ENCODE measurements at regions not wholly inside any gene's neighbourhood (a gene's known extent, or its start where the extent isn't known, plus 50 kb on each side); places are given as distances from the start of the nearest gene placed in this dataset.
A peak's percentile ranks its signal among the peaks of the same experiment; 100 is the strongest.

DNA sequence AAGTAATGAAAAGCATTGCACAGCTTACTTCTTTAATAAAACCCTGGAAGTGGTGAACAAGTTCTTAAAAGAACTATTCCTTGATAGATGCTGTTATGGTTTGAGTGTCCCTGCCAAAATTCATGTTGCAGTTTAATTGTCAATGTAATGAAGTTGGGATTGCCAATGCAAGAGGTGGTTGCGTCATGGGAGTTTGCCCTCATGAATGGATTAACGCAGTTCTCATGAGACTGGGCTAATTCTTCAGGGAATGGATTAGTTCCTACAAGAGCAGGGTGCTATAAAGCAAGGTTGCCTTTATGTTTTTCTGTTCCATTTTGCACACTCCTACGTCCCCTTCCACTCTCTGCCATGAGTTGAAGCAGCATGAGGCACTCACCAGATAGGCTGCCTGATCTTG is 446.7 kb upstream of the B3GALT2 start:
- no peak for DNase-seq
- H3K4me3 Mint-ChIP-seq = no peak overlapping the region
- ChIA-PET CTCF (interaction anchor here (0.6 kb wide), 1 partner anchor 47 kb away, joined by 5 read pairs; no protein-coding TSS in a partner anchor), POLR2A (no interaction called here)
- H3K9me3 Mint-ChIP-seq = peaks cover 5% of the 10 kb centered on the region
- peaks cover 4% of the 10 kb centered on the region for H3K36me3 Mint-ChIP-seq (ENCODE audit: low read depth)
- no peak overlapping the region for H3K27ac Mint-ChIP-seq
- peaks cover 10% of the 10 kb centered on the region for H3K4me1 Mint-ChIP-seq
- H3K27me3 Mint-ChIP-seq = peaks cover 2% of the 10 kb centered on the region

- ChIA-PET POLR2A (no interaction called here), CTCF (no interaction called here)
- Mint-ChIP-seq H3K4me3 (no peak overlapping the region), H3K36me3 (ENCODE audit: low read depth) (peaks cover 4% of the 10 kb centered on the region), H3K9me3 (peaks cover 5% of the 10 kb centered on the region), H3K27me3 (peaks cover 2% of the 10 kb centered on the region), H3K4me1 (peaks cover 10% of the 10 kb centered on the region), H3K27ac (no peak overlapping the region)
- no peak for DNase-seq
These were observed 444.9 kb upstream of the B3GALT2 start for GRCh38 chr1:193631306-193631705.

- ChIA-PET POLR2A (no interaction called here), CTCF (no interaction called here)
- Mint-ChIP-seq H3K27ac (no peak overlapping the region), H3K9me3 (peaks cover 5% of the 10 kb centered on the region), H3K36me3 (ENCODE audit: low read depth) (peaks cover 4% of the 10 kb centered on the region), H3K4me1 (peaks cover 10% of the 10 kb centered on the region), H3K4me3 (no peak overlapping the region), H3K27me3 (peaks cover 2% of the 10 kb centered on the region)
- DNase-seq = no peak
These were observed 443.5 kb upstream of the B3GALT2 start for GRCh38 chr1:193629875-193630274.

DNA sequence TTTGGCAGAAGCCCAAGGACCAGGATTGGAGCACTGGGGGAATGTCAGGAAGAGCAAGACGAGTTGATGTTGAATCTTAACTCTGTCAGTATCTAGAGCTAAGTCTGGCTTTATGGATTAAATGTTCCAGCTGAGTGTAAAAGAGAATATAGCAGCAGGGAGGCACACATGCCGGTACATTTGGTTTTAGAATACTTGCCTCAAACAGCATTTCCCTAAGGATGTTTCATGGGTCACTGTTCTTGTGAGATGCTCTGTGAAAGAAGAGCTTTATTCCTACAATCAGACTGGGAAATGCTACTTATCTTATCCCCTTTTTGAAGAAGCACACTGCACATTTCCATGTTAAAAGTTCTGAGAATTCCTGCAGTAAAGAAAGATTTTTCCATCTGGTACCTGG is 440.3 kb upstream of the B3GALT2 start:
- ChIA-PET POLR2A (no interaction called here), CTCF (interaction anchor here (0.6 to 1.1 kb wide), 3 partner anchors 9 to 900 kb away, joined by 3 to 4 read pairs (median 3); no protein-coding TSS in a partner anchor)
- H3K4me3 Mint-ChIP-seq = no peak overlapping the region

DNA sequence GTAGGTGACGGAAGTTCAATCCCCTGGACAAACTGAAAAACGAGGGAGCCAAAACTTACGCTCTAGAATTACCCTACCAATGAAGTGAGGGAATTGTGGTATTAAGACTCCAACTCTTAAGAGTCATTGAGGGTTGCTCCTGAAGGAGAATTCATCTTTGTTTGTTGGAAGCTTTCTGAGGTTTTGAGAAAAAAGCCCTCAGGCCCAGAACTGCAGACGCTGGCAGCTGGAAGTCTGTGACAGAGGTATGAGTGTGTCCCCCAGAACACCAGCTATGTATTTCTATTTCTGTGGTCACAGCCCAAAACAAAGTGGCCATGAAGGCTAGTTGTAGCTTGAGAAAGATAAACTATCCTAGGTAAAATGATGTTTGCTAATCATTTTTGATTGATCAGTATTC is 438.8 kb upstream of the B3GALT2 start:
- Mint-ChIP-seq H3K9me3 (peaks cover under 1% of the 10 kb centered on the region), H3K4me3 (no peak overlapping the region)

More for the DNA sequence above, 440.3 kb upstream of the B3GALT2 start:
- peaks cover 3% of the 10 kb centered on the region for H3K9me3 Mint-ChIP-seq
- no peaks in the 10 kb centered on the region for H3K4me1 Mint-ChIP-seq
- peaks cover 2% of the 10 kb centered on the region for H3K27me3 Mint-ChIP-seq
- H3K27ac Mint-ChIP-seq = no peak overlapping the region
- no peaks in the 10 kb centered on the region for H3K36me3 Mint-ChIP-seq (ENCODE audit: low read depth)
- no peak for DNase-seq

GRCh38 chr1:193619911-193620310 is 433.5 kb upstream of the B3GALT2 start:
- POLR2A ChIA-PET = no interaction called here
- no peak for DNase-seq
- H3K36me3 Mint-ChIP-seq (ENCODE audit: low read depth) = peaks cover 2% of the 10 kb centered on the region
- no peak overlapping the region for H3K4me3 Mint-ChIP-seq
- no peak overlapping the region for H3K27ac Mint-ChIP-seq
- CTCF ChIA-PET = no interaction called here
- no peaks in the 10 kb centered on the region for H3K27me3 Mint-ChIP-seq
- peaks cover 2% of the 10 kb centered on the region for H3K4me1 Mint-ChIP-seq
- H3K9me3 Mint-ChIP-seq = peaks cover 6% of the 10 kb centered on the region

More for the DNA sequence above, 438.8 kb upstream of the B3GALT2 start:
- Mint-ChIP-seq H3K27me3 (peaks cover 2% of the 10 kb centered on the region), H3K36me3 (ENCODE audit: low read depth) (no peaks in the 10 kb centered on the region), H3K27ac (no peak overlapping the region), H3K4me1 (no peaks in the 10 kb centered on the region)
- no peak for DNase-seq
- CTCF ChIA-PET = no interaction called here
- POLR2A ChIA-PET = no interaction called here

GRCh38 chr1:193614817-193615216 is 428.4 kb upstream of the B3GALT2 start:
- Mint-ChIP-seq H3K9me3 (peaks cover 8% of the 10 kb centered on the region), H3K36me3 (ENCODE audit: low read depth) (peaks cover 2% of the 10 kb centered on the region), H3K27ac (no peak overlapping the region), H3K27me3 (no peaks in the 10 kb centered on the region), H3K4me1 (peaks cover 5% of the 10 kb centered on the region), H3K4me3 (no peak overlapping the region)
- ChIA-PET CTCF (no interaction called here), POLR2A (no interaction called here)
- no peak for DNase-seq

- H3K4me1 Mint-ChIP-seq = peaks cover 10% of the 10 kb centered on the region
- H3K36me3 Mint-ChIP-seq (ENCODE audit: low read depth) = peaks cover 3% of the 10 kb centered on the region
- CTCF ChIA-PET = no interaction called here
- POLR2A ChIA-PET = no interaction called here
- no peaks in the 10 kb centered on the region for H3K27me3 Mint-ChIP-seq
- no peak overlapping the region for H3K4me3 Mint-ChIP-seq
- no peak for DNase-seq
- no peak overlapping the region for H3K27ac Mint-ChIP-seq
- peaks cover 10% of the 10 kb centered on the region for H3K9me3 Mint-ChIP-seq
These were observed 427.9 kb upstream of the B3GALT2 start for GRCh38 chr1:193614275-193614674.

GRCh38 chr1:193613041-193613440 is 426.6 kb upstream of the B3GALT2 start:
- no peak for DNase-seq
- no peak overlapping the region for H3K27ac Mint-ChIP-seq
- H3K4me3 Mint-ChIP-seq = no peak overlapping the region
- ChIA-PET CTCF (no interaction called here), POLR2A (no interaction called here)
- peaks cover 11% of the 10 kb centered on the region for H3K9me3 Mint-ChIP-seq
- H3K36me3 Mint-ChIP-seq (ENCODE audit: low read depth) = peaks cover 7% of the 10 kb centered on the region
- no peaks in the 10 kb centered on the region for H3K27me3 Mint-ChIP-seq
- peaks cover 18% of the 10 kb centered on the region for H3K4me1 Mint-ChIP-seq

GRCh38 chr1:193609592-193609991 is 423.2 kb upstream of the B3GALT2 start:
- ChIA-PET CTCF (no interaction called here), POLR2A (interaction anchor here (0.6 kb wide), 1 partner anchor 1092 kb away, joined by 3 read pairs; no protein-coding TSS in a partner anchor)
- H3K36me3 Mint-ChIP-seq (ENCODE audit: low read depth) = peaks cover 7% of the 10 kb centered on the region
- H3K4me1 Mint-ChIP-seq = peaks cover 25% of the 10 kb centered on the region
- peak overlapping the region; percentile 65 for H3K27ac Mint-ChIP-seq
- DNase-seq = no peak
- H3K9me3 Mint-ChIP-seq = peaks cover 12% of the 10 kb centered on the region
- H3K4me3 Mint-ChIP-seq = no peak overlapping the region
- H3K27me3 Mint-ChIP-seq = no peaks in the 10 kb centered on the region

DNA sequence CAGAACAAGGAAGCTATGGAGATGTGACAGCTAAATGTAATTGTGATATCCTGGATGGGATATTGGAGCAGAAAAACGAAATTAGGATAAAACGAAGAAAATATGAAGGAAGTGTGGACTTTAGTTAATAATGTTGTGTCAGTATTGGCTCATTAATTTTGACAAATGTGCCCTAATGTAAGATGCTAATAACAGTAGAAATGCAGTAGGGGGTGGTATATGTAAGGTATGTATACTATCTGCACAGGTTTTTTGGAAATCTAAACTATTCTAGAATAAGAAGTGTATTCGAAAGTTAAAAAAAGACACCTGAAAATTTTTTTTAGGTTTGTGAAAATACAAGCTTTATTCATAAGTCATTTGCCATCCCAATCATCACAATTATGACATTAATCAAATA is 421.4 kb upstream of the B3GALT2 start:
- H3K27me3 Mint-ChIP-seq = no peaks in the 10 kb centered on the region
- H3K36me3 Mint-ChIP-seq (ENCODE audit: low read depth) = peaks cover 7% of the 10 kb centered on the region
- H3K4me3 Mint-ChIP-seq = no peak overlapping the region
- H3K9me3 Mint-ChIP-seq = peaks cover 10% of the 10 kb centered on the region
- ChIA-PET CTCF (interaction anchor here (0.6 to 1.2 kb wide), 2 partner anchors 9 to 1001 kb away, joined by 3 read pairs; no protein-coding TSS in a partner anchor), POLR2A (no interaction called here)
- peaks cover 24% of the 10 kb centered on the region for H3K4me1 Mint-ChIP-seq
- H3K27ac Mint-ChIP-seq = no peak overlapping the region
- DNase-seq = no peak

- no peak for DNase-seq
- H3K27me3 Mint-ChIP-seq = no peaks in the 10 kb centered on the region
- peaks cover 12% of the 10 kb centered on the region for H3K9me3 Mint-ChIP-seq
- H3K36me3 Mint-ChIP-seq (ENCODE audit: low read depth) = peaks cover 9% of the 10 kb centered on the region
- CTCF ChIA-PET = interaction anchor here (1.2 kb wide), 1 partner anchor 10 kb away, joined by 4 read pairs; no protein-coding TSS in a partner anchor
- peaks cover 24% of the 10 kb centered on the region for H3K4me1 Mint-ChIP-seq
- no peak overlapping the region for H3K4me3 Mint-ChIP-seq
- H3K27ac Mint-ChIP-seq = no peak overlapping the region
- POLR2A ChIA-PET = no interaction called here
These were observed 419.6 kb upstream of the B3GALT2 start for GRCh38 chr1:193606035-193606434.

DNA sequence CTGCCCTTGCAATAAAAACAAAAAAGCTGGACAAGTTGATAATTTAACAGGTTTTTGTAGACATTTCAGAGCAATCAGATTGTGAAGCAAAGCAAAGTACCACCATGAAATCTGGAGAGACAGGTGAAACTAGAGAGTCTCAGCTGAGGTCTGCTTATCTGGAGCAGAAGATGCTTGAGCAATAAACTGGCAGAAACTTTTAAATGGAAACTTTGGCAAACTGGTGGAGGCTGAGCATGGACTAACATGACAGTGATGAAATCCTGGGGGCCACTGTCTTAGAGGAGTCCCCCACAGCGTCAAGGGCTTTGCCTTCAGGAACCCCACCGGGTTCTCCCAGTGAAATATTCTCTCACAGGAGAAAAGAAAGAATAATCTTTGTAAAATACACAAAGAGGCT is 416.3 kb upstream of the B3GALT2 start:
- no peak for DNase-seq
- Mint-ChIP-seq H3K4me1 (peaks cover 11% of the 10 kb centered on the region), H3K4me3 (no peak overlapping the region), H3K9me3 (peaks cover 11% of the 10 kb centered on the region), H3K27me3 (no peaks in the 10 kb centered on the region), H3K36me3 (ENCODE audit: low read depth) (peaks cover 3% of the 10 kb centered on the region), H3K27ac (no peak overlapping the region)
- CTCF ChIA-PET = interaction anchor here (3.0 kb wide), 1 partner anchor 12 kb away, joined by 13 read pairs; no protein-coding TSS in a partner anchor
- POLR2A ChIA-PET = no interaction called here

DNA sequence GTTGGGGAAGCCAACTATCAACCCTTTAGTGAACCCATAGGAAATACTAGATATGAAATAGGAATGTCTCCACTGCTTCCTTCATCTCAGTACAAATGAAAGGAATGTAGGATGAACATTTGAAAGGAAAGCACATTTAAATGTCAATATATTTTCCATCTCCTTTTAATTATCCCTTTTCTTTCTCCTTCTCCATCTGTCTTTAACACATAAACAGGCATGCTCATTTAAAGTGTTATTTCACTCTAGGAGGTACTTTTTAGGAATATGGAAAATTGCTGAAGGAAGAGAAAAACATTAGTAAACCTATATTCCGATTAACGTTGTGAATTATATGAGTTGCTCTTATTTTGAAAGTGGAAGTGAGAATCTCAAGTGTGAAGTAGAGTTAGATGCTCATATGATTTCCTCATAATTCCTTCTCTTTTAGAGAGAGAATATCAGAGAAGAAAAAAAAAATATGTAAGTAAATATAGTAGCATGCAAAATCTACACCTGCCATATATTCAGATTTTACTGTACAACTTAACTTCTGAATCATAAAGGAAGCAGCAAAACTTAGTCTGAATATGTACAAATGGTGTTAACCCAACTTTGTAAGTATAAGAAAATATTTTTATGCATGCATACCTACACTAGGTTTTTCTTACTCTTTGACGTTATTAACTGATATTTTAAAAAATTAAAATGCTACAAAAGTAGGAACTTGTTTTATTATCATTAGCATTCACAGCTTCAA is 406.9 kb upstream of the B3GALT2 start:
- Mint-ChIP-seq H3K27ac (peak overlapping the region; percentile 47), H3K27me3 (peaks cover 7% of the 10 kb centered on the region), H3K4me3 (no peak overlapping the region), H3K36me3 (ENCODE audit: low read depth) (peaks cover 4% of the 10 kb centered on the region), H3K4me1 (peaks cover 19% of the 10 kb centered on the region), H3K9me3 (no peaks in the 10 kb centered on the region)
- POLR2A ChIA-PET = no interaction called here
- no peak for DNase-seq
- CTCF ChIA-PET = no interaction called here
